Trophoblast cell (in vitro differentiated cells and primary cell): ENCODE measurements at regions not wholly inside any gene's neighbourhood (a gene's known extent, or its start where the extent isn't known, plus 50 kb on each side); places are given as distances from the start of the nearest gene placed in this dataset.

Experiments
- DNase-seq, 2 donors: peaks; one replicate each; pipeline ENCODE4 v3.0.0-alpha.2; 2016
- H2AFZ ChIP-seq: 2 replicates; pipeline ENCODE4 v1.6.1; 2013; ENCODE audit warnings: low read length, moderate library complexity, mild to moderate bottlenecking; ENCODE audit not compliant: insufficient read depth, poor library complexity
- H2AK5ac ChIP-seq: 2 replicates; pipeline ENCODE4 v1.6.1; 2013; ENCODE audit warnings: mild to moderate bottlenecking, low read length
- H2BK120ac ChIP-seq: 2 replicates; pipeline ENCODE4 v1.6.1; 2013; ENCODE audit warnings: low read length, mild to moderate bottlenecking, moderate library complexity; ENCODE audit not compliant: insufficient read depth, poor library complexity
- H2BK12ac ChIP-seq: 2 replicates; pipeline ENCODE4 v1.6.1; 2013; ENCODE audit warnings: mild to moderate bottlenecking, low read length, moderate library complexity
- H2BK5ac ChIP-seq: 2 replicates; pipeline ENCODE4 v1.6.1; 2013; ENCODE audit warnings: low read length, low read depth, moderate library complexity, mild to moderate bottlenecking; ENCODE audit not compliant: poor library complexity
- H3K14ac ChIP-seq: 2 replicates; pipeline ENCODE4 v1.6.1; 2013; ENCODE audit warnings: mild to moderate bottlenecking, low read length
- H3K18ac ChIP-seq: 2 replicates; pipeline ENCODE4 v1.6.1; 2013; ENCODE audit warnings: mild to moderate bottlenecking, low read length
- H3K23ac ChIP-seq: 2 replicates; pipeline ENCODE4 v1.6.1; 2013; ENCODE audit warnings: low read length
- H3K27ac ChIP-seq: 2 replicates; pipeline ENCODE4 v1.5.1; 2013; ENCODE audit warnings: low read depth, mild to moderate bottlenecking, inconsistent platforms, low read length, moderate library complexity
- H3K27me3 ChIP-seq: 2 replicates; pipeline ENCODE4 v1.6.1; 2013; ENCODE audit warnings: inconsistent platforms, mild to moderate bottlenecking, low read length, moderate library complexity; ENCODE audit not compliant: insufficient read depth
- H3K36me3 ChIP-seq, 2 experiments: 1 replicate in 1 of 2; 2 replicates in 1 of 2; pipeline ENCODE4 v1.6.1; 2013; ENCODE audit warnings: low read length in 2 of 2, mild to moderate bottlenecking in 2 of 2, moderate library complexity in 1 of 2; ENCODE audit not compliant: insufficient read depth in 2 of 2, control insufficient read depth in 1 of 2
- H3K4ac ChIP-seq: 2 replicates; pipeline ENCODE4 v1.6.1; 2013; ENCODE audit warnings: low read depth, mild to moderate bottlenecking, low read length, moderate library complexity
- H3K4me1 ChIP-seq, 2 experiments: 1 replicate in 1 of 2; 2 replicates in 1 of 2; pipeline ENCODE4 v1.6.1; 2013; ENCODE audit warnings: low read length in 2 of 2, mild to moderate bottlenecking in 2 of 2, moderate library complexity in 1 of 2; ENCODE audit not compliant: insufficient read depth in 2 of 2, control insufficient read depth in 1 of 2
- H3K4me2 ChIP-seq: 2 replicates; pipeline ENCODE4 v1.6.1; 2013; ENCODE audit warnings: inconsistent platforms, mild to moderate bottlenecking, low read length, moderate library complexity
- H3K4me3 ChIP-seq: 2 replicates; pipeline ENCODE4 v1.5.1; 2013; ENCODE audit warnings: mild to moderate bottlenecking, low read depth, low read length, inconsistent platforms
- H3K79me1 ChIP-seq: one replicate; pipeline ENCODE4 v1.6.1; 2013; ENCODE audit warnings: low read length
- H3K79me2 ChIP-seq: 2 replicates; pipeline ENCODE4 v1.6.1; 2013; ENCODE audit warnings: low read length, mild to moderate bottlenecking; ENCODE audit not compliant: control insufficient read depth, insufficient read depth, poor library complexity
- H3K9ac ChIP-seq: 2 replicates; pipeline ENCODE4 v1.6.1; 2013; ENCODE audit warnings: mild to moderate bottlenecking, low read length
- H3K9me3 ChIP-seq: 2 replicates; pipeline ENCODE4 v1.6.1; 2013; ENCODE audit warnings: low read depth, mild to moderate bottlenecking, control low read depth, inconsistent platforms, low read length; ENCODE audit not compliant: insufficient read depth
- H4K12ac ChIP-seq: 2 replicates; pipeline ENCODE4 v1.6.1; 2013; ENCODE audit warnings: low read depth, mild to moderate bottlenecking, low read length, moderate library complexity
- H4K8ac ChIP-seq: 2 replicates; pipeline ENCODE4 v1.6.1; 2013; ENCODE audit warnings: low read depth, mild to moderate bottlenecking, low read length, moderate library complexity
- H4K91ac ChIP-seq: one replicate; pipeline ENCODE4 v1.6.1; 2013; ENCODE audit warnings: low read depth, mild to moderate bottlenecking, low read length, moderate library complexity
- WGBS: extraction: QIAGEN DNeasy Blood & Tissue Kit; methylation state at CpG from one replicate; pipeline ENCODE4 v1.1.7; 2013; ENCODE audit warnings: missing lambda C conversion rate; ENCODE audit not compliant: insufficient read length, insufficient coverage; ENCODE audit errors: extremely low coverage; 5-methylcytosine and 5-hydroxymethylcytosine counted together

DNA sequence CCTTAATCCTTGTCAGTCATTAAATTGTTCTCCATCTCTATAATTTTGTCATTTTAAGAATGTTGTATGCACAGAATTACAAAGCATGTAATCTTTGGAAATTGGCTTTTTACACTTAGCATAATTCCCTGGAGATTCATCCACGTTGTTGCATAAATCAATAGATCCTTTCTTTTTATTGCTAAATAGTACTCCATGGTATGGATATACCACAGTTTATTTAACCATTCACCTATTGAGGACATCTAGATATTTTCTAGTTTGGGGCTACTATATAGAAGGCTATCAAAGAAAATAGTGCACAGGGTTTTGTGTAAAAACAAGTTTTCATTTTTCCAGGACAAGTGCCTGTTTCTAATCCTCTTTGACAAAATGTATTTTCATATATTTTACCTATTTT, 523.6 kb upstream of the KLF12 start:
- Histone ChIP-seq H3K4me1 (no peaks in the 10 kb centered on the region), H2BK12ac (no peak overlapping the region), H3K18ac (no peak overlapping the region), H3K36me3 (no peaks in the 10 kb centered on the region), H4K12ac (no peak overlapping the region), H2AK5ac (no peak overlapping the region), H3K79me1 (no peaks in the 10 kb centered on the region), H3K4ac (no peak overlapping the region), H3K9me3 (no peaks in the 10 kb centered on the region), H3K27ac (no peak overlapping the region), H3K79me2 (no peaks in the 10 kb centered on the region), H3K14ac (no peak overlapping the region), H3K27me3 (no peaks in the 10 kb centered on the region), H3K23ac (no peak overlapping the region), H3K4me3 (no peak overlapping the region), H2BK120ac (no peak overlapping the region), H4K91ac (no peak overlapping the region), H4K8ac (no peak overlapping the region), H3K4me2 (no peak overlapping the region), H3K9ac (no peak overlapping the region), H2AFZ (no peak overlapping the region), H2BK5ac (no peak overlapping the region)
- DNase-seq: no peak
- WGBS: no CpG with 5 or more reads among the region's 1 CpG

- H3K9me3 ChIP-seq: no peaks in the 10 kb centered on the region
- H3K79me1 ChIP-seq: no peaks in the 10 kb centered on the region
- WGBS: no CpG with 5 or more reads among the region's 1 CpG
- no peak for DNase-seq
- H4K91ac ChIP-seq: no peak overlapping the region
- no peak overlapping the region for H2BK5ac ChIP-seq
- H3K27me3 ChIP-seq: no peaks in the 10 kb centered on the region
- no peak overlapping the region for H2BK120ac ChIP-seq
- H3K79me2 ChIP-seq: no peaks in the 10 kb centered on the region
- H3K27ac ChIP-seq: no peak overlapping the region
- no peak overlapping the region for H3K18ac ChIP-seq
- H2AK5ac ChIP-seq: no peak overlapping the region
- H3K4me1 ChIP-seq: no peaks in the 10 kb centered on the region
- H4K12ac ChIP-seq: no peak overlapping the region
- H2AFZ ChIP-seq: no peak overlapping the region
- no peak overlapping the region for H3K9ac ChIP-seq
- H3K23ac ChIP-seq: no peak overlapping the region
- H2BK12ac ChIP-seq: no peak overlapping the region
- H3K36me3 ChIP-seq: no peaks in the 10 kb centered on the region
- no peak overlapping the region for H3K4me3 ChIP-seq
- H4K8ac ChIP-seq: no peak overlapping the region
- no peak overlapping the region for H3K4ac ChIP-seq
- H3K4me2 ChIP-seq: no peak overlapping the region
- no peak overlapping the region for H3K14ac ChIP-seq
Observed at GRCh38 chr13:74651121-74651520, 516.9 kb upstream of the KLF12 start.

GRCh38 chr13:74647991-74648390, 513.8 kb upstream of the KLF12 start:
- H3K36me3 ChIP-seq: no peaks in the 10 kb centered on the region
- H3K4me1 ChIP-seq: peaks cover 3 to 6% of the 10 kb centered on the region in 2 experiments
- H3K79me1 ChIP-seq: no peaks in the 10 kb centered on the region
- no peak overlapping the region for H2BK12ac ChIP-seq
- no peak overlapping the region for H3K9ac ChIP-seq
- no peaks in the 10 kb centered on the region for H3K79me2 ChIP-seq
- WGBS: no CpG with 5 or more reads among the region's 2 CpGs
- H3K27me3 ChIP-seq: no peaks in the 10 kb centered on the region
- no peak overlapping the region for H3K4ac ChIP-seq
- H2AK5ac ChIP-seq: no peak overlapping the region
- H4K91ac ChIP-seq: no peak overlapping the region
- no peak overlapping the region for H3K23ac ChIP-seq
- H2AFZ ChIP-seq: no peak overlapping the region
- H3K9me3 ChIP-seq: no peaks in the 10 kb centered on the region
- H4K12ac ChIP-seq: no peak overlapping the region
- H3K4me3 ChIP-seq: no peak overlapping the region
- no peak overlapping the region for H2BK5ac ChIP-seq
- H3K27ac ChIP-seq: no peak overlapping the region
- no peak overlapping the region for H3K14ac ChIP-seq
- DNase-seq: no peak
- H3K4me2 ChIP-seq: no peak overlapping the region
- no peak overlapping the region for H3K18ac ChIP-seq
- H2BK120ac ChIP-seq: no peak overlapping the region
- no peak overlapping the region for H4K8ac ChIP-seq

- no peak overlapping the region for H2BK120ac ChIP-seq
- no peak overlapping the region for H4K91ac ChIP-seq
- H4K12ac ChIP-seq: no peak overlapping the region
- no peak overlapping the region for H2AFZ ChIP-seq
- peaks cover 3 to 6% of the 10 kb centered on the region in 2 experiments for H3K4me1 ChIP-seq
- no peak overlapping the region for H3K4me2 ChIP-seq
- no peaks in the 10 kb centered on the region for H3K9me3 ChIP-seq
- no peak overlapping the region for H3K9ac ChIP-seq
- H3K18ac ChIP-seq: no peak overlapping the region
- no peak overlapping the region for H3K4ac ChIP-seq
- no peak overlapping the region for H4K8ac ChIP-seq
- no peak overlapping the region for H2AK5ac ChIP-seq
- DNase-seq: no peak
- WGBS: no CpG with 5 or more reads among the region's 2 CpGs
- no peak overlapping the region for H2BK5ac ChIP-seq
- H3K27me3 ChIP-seq: no peaks in the 10 kb centered on the region
- H3K79me1 ChIP-seq: no peaks in the 10 kb centered on the region
- H3K79me2 ChIP-seq: no peaks in the 10 kb centered on the region
- H2BK12ac ChIP-seq: no peak overlapping the region
- H3K4me3 ChIP-seq: no peak overlapping the region
- no peaks in the 10 kb centered on the region for H3K36me3 ChIP-seq
- no peak overlapping the region for H3K23ac ChIP-seq
- H3K14ac ChIP-seq: no peak overlapping the region
- H3K27ac ChIP-seq: no peak overlapping the region
Observed at GRCh38 chr13:74647211-74647610, 513.0 kb upstream of the KLF12 start.
